Neural progenitor cell (in vitro differentiated cells): ENCODE measurements at regions not wholly inside any gene's neighbourhood (a gene's known extent, or its start where the extent isn't known, plus 50 kb on each side); places are given as distances from the start of the nearest gene placed in this dataset.

Source experiments
- EZH2phosphoT487 ChIP-seq: fragments of 200-600 bp; sonication (generic); IDR thresholded peaks from 2 replicates; pipeline ENCODE4 v1.6.1; 2017; ENCODE audit warnings: antibody characterized with exemption
- TF ChIP-seq, protein P1 (sequence below): fragments of 200-600 bp; sonication (generic); IDR thresholded peaks from 2 replicates; pipeline ENCODE4 v1.5.1; 2017; ENCODE audit warnings: antibody characterized with exemption, mild to moderate bottlenecking

DNA sequence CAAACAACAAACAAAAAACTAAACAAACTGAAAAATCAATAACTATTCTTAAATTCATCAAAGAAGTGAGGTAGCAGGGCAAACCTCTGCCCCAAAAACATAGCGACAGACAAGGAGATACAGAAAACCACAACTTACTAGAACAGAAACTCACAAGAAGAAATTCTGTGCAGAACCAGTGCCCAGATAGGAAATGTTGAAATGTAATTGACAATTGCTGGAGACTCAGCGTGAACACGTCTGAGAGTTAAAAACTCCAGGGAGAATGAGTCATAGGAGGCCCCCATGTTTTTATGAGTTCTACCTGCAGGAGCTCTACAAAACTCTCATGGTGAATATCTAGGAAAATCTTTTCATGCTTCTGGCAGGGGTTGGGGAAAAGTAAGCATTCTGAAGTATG, 95.5 kb upstream of the SETMAR start:
- TF ChIP-seq, protein P1, sequence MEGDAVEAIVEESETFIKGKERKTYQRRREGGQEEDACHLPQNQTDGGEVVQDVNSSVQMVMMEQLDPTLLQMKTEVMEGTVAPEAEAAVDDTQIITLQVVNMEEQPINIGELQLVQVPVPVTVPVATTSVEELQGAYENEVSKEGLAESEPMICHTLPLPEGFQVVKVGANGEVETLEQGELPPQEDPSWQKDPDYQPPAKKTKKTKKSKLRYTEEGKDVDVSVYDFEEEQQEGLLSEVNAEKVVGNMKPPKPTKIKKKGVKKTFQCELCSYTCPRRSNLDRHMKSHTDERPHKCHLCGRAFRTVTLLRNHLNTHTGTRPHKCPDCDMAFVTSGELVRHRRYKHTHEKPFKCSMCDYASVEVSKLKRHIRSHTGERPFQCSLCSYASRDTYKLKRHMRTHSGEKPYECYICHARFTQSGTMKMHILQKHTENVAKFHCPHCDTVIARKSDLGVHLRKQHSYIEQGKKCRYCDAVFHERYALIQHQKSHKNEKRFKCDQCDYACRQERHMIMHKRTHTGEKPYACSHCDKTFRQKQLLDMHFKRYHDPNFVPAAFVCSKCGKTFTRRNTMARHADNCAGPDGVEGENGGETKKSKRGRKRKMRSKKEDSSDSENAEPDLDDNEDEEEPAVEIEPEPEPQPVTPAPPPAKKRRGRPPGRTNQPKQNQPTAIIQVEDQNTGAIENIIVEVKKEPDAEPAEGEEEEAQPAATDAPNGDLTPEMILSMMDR = no peak
- no peak for TF ChIP-seq EZH2phosphoT487
